Uterus (tissue), 2 donors: ENCODE measurements at regions not wholly inside any gene's neighbourhood (a gene's known extent, or its start where the extent isn't known, plus 50 kb on each side); places are given as distances from the start of the nearest gene placed in this dataset.

Experiments
- POLR2A ChIP-seq, 2 donors: fragments of 450-650 bp; IDR thresholded peaks; one replicate each; pipeline ENCODE4 v1.6.1; 2016; ENCODE audit warnings: antibody characterized with exemption in 2 of 2, mild to moderate bottlenecking in 1 of 2, moderate library complexity in 1 of 2
- TF ChIP-seq, protein P1 (sequence below), 4 experiments: fragments of 200-600 bp in 2 of 4; fragments of 450-650 bp in 2 of 4; sonication (generic) in 2 of 4; IDR thresholded peaks; one replicate each; pipeline ENCODE4 v1.5.1; 2016 to 2019; ENCODE audit warnings: antibody characterized with exemption in 4 of 4, mild to moderate bottlenecking in 2 of 4, moderate library complexity in 1 of 4

- TF ChIP-seq, protein P1, sequence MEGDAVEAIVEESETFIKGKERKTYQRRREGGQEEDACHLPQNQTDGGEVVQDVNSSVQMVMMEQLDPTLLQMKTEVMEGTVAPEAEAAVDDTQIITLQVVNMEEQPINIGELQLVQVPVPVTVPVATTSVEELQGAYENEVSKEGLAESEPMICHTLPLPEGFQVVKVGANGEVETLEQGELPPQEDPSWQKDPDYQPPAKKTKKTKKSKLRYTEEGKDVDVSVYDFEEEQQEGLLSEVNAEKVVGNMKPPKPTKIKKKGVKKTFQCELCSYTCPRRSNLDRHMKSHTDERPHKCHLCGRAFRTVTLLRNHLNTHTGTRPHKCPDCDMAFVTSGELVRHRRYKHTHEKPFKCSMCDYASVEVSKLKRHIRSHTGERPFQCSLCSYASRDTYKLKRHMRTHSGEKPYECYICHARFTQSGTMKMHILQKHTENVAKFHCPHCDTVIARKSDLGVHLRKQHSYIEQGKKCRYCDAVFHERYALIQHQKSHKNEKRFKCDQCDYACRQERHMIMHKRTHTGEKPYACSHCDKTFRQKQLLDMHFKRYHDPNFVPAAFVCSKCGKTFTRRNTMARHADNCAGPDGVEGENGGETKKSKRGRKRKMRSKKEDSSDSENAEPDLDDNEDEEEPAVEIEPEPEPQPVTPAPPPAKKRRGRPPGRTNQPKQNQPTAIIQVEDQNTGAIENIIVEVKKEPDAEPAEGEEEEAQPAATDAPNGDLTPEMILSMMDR (IDR thresholded peaks at IDR 0.05) = no peak
- no peak for TF ChIP-seq POLR2A (IDR thresholded peaks at IDR 0.05)
Observed at GRCh38 chr6:81683912-81684311, 68.6 kb downstream of the TENT5A start.
